RWPE2 (cell line): ENCODE measurements at regions not wholly inside any gene's neighbourhood (a gene's known extent, or its start where the extent isn't known, plus 50 kb on each side); places are given as distances from the start of the nearest gene placed in this dataset.

Source experiments
- ATAC-seq: fragments of 200-7000 bp; cut with Tn5 transposase; 3 replicates; pipeline ENCODE4 v1.9.1; 2021; ENCODE audit warnings: low read depth
- DNase-seq: peaks from one replicate; pipeline ENCODE4 v3.0.0-alpha.2; 2020; ENCODE audit warnings: low spot score
- H3K27ac ChIP-seq: fragments of 450-650 bp; 2 replicates; pipeline ENCODE4 v1.5.1; 2017; ENCODE audit warnings: mild to moderate bottlenecking; ENCODE audit not compliant: poor library complexity, severe bottlenecking
- H3K27me3 ChIP-seq: fragments of 250-450 bp; sonication (Bioruptor Pico); 2 replicates; pipeline ENCODE4 v1.5.1; 2021; ENCODE audit warnings: mild to moderate bottlenecking, moderate library complexity; ENCODE audit not compliant: insufficient read depth, poor library complexity, severe bottlenecking
- H3K36me3 ChIP-seq: fragments of 250-450 bp; sonication (Bioruptor Pico); 2 replicates; pipeline ENCODE4 v1.5.1; 2020; ENCODE audit warnings: low read depth, mild to moderate bottlenecking, moderate library complexity
- H3K4me1 ChIP-seq: fragments of 250-450 bp; sonication (Bioruptor Pico); 2 replicates; pipeline ENCODE4 v1.5.1; 2021; ENCODE audit warnings: mild to moderate bottlenecking, moderate library complexity; ENCODE audit not compliant: insufficient read depth, poor library complexity, severe bottlenecking
- H3K4me3 ChIP-seq: fragments of 250-450 bp; sonication (Bioruptor Pico); 2 replicates; pipeline ENCODE4 v1.5.1; 2021; ENCODE audit warnings: mild to moderate bottlenecking, moderate library complexity; ENCODE audit not compliant: severe bottlenecking
- H3K9me3 ChIP-seq: fragments of 250-450 bp; sonication (Bioruptor Pico); 2 replicates; pipeline ENCODE4 v1.5.1; 2021; ENCODE audit warnings: mild to moderate bottlenecking, moderate library complexity; ENCODE audit not compliant: severe bottlenecking
- TF ChIP-seq, protein P1 (sequence below): fragments of 450-650 bp; IDR thresholded peaks from one replicate; pipeline ENCODE4 v1.5.1; 2017; ENCODE audit warnings: mild to moderate bottlenecking, moderate library complexity; ENCODE audit not compliant: poor library complexity, severe bottlenecking

DNA sequence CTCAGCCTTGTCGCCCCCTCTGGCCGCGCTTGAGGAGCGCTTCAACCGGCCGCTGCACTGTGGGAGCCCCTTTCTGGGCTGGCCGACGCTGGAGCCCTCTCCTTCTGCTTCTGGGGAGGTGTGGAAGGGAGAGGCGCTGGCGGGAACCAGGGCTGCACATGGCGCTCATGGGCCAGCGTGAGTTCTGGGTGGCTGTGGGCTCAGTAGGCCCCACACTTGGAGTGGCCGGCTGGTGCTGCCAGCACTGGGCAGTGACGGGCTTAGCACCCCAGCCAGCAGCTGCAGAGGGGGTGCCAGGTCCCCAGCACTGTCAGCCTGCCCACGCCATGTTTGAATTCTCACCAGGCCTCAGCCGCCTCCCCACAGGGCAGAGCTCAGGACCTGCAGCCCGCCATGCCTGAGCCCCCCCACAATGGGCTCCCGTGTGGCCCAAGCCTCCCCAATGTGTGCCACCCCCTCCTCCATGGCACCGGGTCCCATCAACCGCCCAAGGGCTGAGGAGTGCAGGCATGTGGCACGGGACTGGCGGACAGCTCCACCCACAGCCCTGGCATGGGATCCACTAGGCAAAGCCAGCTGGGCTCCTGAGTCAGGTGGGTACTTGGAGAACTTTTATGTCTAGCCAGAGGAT is 615.2 kb downstream of the TRIML1 start:
- ATAC-seq (no peak), DNase-seq (no peak)
- H3K4me3 ChIP-seq: no peak overlapping the region
- H3K27ac ChIP-seq: no peak overlapping the region
- TF ChIP-seq, protein P1, sequence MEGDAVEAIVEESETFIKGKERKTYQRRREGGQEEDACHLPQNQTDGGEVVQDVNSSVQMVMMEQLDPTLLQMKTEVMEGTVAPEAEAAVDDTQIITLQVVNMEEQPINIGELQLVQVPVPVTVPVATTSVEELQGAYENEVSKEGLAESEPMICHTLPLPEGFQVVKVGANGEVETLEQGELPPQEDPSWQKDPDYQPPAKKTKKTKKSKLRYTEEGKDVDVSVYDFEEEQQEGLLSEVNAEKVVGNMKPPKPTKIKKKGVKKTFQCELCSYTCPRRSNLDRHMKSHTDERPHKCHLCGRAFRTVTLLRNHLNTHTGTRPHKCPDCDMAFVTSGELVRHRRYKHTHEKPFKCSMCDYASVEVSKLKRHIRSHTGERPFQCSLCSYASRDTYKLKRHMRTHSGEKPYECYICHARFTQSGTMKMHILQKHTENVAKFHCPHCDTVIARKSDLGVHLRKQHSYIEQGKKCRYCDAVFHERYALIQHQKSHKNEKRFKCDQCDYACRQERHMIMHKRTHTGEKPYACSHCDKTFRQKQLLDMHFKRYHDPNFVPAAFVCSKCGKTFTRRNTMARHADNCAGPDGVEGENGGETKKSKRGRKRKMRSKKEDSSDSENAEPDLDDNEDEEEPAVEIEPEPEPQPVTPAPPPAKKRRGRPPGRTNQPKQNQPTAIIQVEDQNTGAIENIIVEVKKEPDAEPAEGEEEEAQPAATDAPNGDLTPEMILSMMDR: no peak
- H3K4me1 ChIP-seq: no peaks in the 10 kb centered on the region
- no peaks in the 10 kb centered on the region for H3K9me3 ChIP-seq
- no peaks in the 10 kb centered on the region for H3K27me3 ChIP-seq
- no peaks in the 10 kb centered on the region for H3K36me3 ChIP-seq

DNA sequence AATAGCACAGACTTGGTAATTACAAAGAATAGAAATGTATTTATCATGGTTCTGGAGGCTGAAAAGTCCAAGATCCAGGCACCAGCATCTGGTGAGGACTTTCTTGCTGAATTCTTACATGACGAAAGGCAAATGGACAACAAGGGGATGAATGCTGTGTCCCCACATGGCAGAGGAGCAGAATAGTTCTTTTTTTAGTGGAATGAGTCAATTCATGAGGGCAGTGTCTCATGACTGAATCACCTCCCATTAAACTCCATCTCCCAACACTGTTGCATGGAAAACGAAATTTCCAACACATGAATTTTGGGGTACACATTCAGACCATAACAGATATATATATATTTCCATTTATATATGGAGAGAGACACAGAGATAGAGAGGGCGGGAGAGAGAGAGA is 628.3 kb downstream of the TRIML1 start:
- ATAC-seq: no peak
- no peaks in the 10 kb centered on the region for H3K4me1 ChIP-seq

DNA sequence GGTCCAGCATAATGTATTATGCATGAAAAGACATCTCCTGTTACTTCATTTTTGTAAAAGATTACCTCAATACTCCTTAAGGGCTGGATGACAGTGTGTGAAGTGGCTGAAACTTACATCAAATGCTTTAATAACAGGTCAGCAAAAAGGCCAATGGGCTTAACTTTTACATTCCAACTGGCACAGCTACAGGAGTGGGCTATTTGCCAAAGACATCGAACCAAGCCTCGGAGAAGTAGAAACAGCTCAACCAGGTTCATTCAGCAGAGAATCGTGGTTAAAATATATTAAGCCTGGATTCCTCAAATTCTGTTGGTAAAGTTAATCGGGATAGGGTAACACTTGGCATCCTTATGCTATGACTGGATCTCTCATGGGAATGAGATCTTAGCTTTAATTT is 639.7 kb downstream of the TRIML1 start:
- TF ChIP-seq, protein P1: no peak
- no peak; the same call in 2 of the 3 replicates for ATAC-seq

More for the DNA sequence above, 628.3 kb downstream of the TRIML1 start:
- Histone ChIP-seq H3K9me3 (no peaks in the 10 kb centered on the region), H3K27me3 (no peaks in the 10 kb centered on the region), H3K4me3 (no peak overlapping the region), H3K36me3 (no peaks in the 10 kb centered on the region), H3K27ac (no peak overlapping the region)
- DNase-seq: no peak
- TF ChIP-seq, protein P1: no peak

DNA sequence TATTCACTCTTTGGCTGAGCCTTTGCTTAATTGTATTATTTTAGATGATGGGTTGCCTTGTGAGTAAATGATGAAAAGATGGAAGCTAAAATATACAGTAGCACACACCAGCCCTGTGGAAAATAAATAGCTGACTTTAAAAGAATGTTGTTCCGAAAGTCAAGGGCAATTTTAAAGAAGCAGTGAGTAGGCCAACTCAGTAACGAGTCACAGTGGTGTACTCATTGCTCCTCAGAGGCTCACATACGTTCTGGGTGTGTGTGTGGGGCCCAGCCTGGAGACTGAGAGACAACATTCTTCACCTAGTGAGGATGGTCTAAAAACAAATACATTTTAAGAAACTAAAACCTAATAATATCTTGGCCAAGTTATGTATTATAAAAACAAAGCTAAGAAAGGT is 640.3 kb downstream of the TRIML1 start:
- H3K27ac ChIP-seq: no peak overlapping the region

More for the DNA sequence above, 639.7 kb downstream of the TRIML1 start:
- Histone ChIP-seq H3K4me1 (no peaks in the 10 kb centered on the region), H3K9me3 (no peaks in the 10 kb centered on the region), H3K36me3 (no peaks in the 10 kb centered on the region), H3K27me3 (no peaks in the 10 kb centered on the region), H3K4me3 (no peak overlapping the region), H3K27ac (no peak overlapping the region)
- no peak for DNase-seq

DNA sequence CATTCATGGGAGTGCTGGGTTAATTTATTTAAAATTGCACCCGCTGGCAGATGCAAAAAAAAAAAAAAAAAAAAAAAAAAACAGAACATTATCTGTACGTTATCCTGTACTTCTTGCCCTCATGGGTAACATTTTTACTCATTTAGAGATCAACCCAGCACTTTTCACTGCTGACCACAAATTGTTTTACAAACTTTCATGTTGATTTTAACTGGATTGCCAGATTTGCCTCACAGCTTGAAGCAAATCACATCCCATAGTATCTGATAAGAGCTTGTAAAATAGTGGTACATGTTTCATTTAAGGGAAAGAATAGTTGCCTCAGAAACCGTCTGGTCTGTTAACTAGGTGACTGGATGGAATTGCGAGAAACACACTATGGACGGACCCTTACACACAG is 640.8 kb downstream of the TRIML1 start:
- TF ChIP-seq, protein P1: no peak
- no peaks in the 10 kb centered on the region for H3K9me3 ChIP-seq
- DNase-seq (no peak), ATAC-seq (no peak)
- H3K4me1 ChIP-seq: no peaks in the 10 kb centered on the region
- H3K27ac ChIP-seq: no peak overlapping the region
- no peak overlapping the region for H3K4me3 ChIP-seq
- no peaks in the 10 kb centered on the region for H3K36me3 ChIP-seq
- H3K27me3 ChIP-seq: no peaks in the 10 kb centered on the region

More for the DNA sequence above, 640.3 kb downstream of the TRIML1 start:
- Histone ChIP-seq H3K27me3 (no peaks in the 10 kb centered on the region), H3K9me3 (no peaks in the 10 kb centered on the region), H3K36me3 (no peaks in the 10 kb centered on the region), H3K4me1 (no peaks in the 10 kb centered on the region), H3K4me3 (no peak overlapping the region)
- no peak for DNase-seq
- TF ChIP-seq, protein P1: no peak
- peak; percentile 52; the same call in 2 of the 3 replicates for ATAC-seq
